GM13977 (cell line): ENCODE measurements at regions not wholly inside any gene's neighbourhood (a gene's known extent, or its start where the extent isn't known, plus 50 kb on each side); places are given as distances from the start of the nearest gene placed in this dataset.

ENCODE experiments used
- DNase-seq: peaks from one replicate; pipeline ENCODE4 v3.0.0; 2012; ENCODE audit warnings: low spot score
- in situ Hi-C: fragments of 300-500 bp; cut with MboI; formaldehyde crosslinking; loops from one replicate; pipeline ENCODE4 v1.12.0; 2022; ENCODE audit warnings: low sequenced_read_pairs, low pct_unique_long_range_greater_than_20kb, mixed read lengths, inconsistent platforms; ENCODE audit not compliant: unreplicated experiment
- TF ChIP-seq, protein P1 (sequence below): IDR thresholded peaks from 2 replicates; pipeline ENCODE4 v1.5.1; 2012; ENCODE audit warnings: mild to moderate bottlenecking, control low read depth; ENCODE audit not compliant: insufficient read depth; ENCODE audit errors: extremely low read depth, missing control alignments

DNA sequence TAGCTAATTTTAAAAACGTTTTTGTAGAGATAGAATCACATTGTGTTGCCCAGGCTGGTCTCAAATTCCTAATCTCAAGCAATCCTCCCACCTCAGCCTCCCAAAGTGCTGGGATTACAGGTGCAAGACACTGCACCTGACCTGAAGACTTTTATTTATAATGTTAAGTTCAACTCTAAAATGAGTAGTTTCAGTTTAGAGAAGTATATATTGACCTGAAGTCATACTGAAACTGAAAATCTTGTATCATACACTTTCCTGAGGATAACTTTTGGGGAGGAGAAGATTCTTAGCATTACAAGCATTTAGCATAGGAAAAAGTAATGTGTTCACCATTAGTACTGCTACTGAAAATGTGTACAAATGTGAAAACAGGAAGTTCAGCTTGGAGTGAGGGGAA, 249.3 kb downstream of the CASP12 start:
- in situ Hi-C loops: no loop called here
- TF ChIP-seq, protein P1, sequence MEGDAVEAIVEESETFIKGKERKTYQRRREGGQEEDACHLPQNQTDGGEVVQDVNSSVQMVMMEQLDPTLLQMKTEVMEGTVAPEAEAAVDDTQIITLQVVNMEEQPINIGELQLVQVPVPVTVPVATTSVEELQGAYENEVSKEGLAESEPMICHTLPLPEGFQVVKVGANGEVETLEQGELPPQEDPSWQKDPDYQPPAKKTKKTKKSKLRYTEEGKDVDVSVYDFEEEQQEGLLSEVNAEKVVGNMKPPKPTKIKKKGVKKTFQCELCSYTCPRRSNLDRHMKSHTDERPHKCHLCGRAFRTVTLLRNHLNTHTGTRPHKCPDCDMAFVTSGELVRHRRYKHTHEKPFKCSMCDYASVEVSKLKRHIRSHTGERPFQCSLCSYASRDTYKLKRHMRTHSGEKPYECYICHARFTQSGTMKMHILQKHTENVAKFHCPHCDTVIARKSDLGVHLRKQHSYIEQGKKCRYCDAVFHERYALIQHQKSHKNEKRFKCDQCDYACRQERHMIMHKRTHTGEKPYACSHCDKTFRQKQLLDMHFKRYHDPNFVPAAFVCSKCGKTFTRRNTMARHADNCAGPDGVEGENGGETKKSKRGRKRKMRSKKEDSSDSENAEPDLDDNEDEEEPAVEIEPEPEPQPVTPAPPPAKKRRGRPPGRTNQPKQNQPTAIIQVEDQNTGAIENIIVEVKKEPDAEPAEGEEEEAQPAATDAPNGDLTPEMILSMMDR: no peak
- no peak for DNase-seq

DNA sequence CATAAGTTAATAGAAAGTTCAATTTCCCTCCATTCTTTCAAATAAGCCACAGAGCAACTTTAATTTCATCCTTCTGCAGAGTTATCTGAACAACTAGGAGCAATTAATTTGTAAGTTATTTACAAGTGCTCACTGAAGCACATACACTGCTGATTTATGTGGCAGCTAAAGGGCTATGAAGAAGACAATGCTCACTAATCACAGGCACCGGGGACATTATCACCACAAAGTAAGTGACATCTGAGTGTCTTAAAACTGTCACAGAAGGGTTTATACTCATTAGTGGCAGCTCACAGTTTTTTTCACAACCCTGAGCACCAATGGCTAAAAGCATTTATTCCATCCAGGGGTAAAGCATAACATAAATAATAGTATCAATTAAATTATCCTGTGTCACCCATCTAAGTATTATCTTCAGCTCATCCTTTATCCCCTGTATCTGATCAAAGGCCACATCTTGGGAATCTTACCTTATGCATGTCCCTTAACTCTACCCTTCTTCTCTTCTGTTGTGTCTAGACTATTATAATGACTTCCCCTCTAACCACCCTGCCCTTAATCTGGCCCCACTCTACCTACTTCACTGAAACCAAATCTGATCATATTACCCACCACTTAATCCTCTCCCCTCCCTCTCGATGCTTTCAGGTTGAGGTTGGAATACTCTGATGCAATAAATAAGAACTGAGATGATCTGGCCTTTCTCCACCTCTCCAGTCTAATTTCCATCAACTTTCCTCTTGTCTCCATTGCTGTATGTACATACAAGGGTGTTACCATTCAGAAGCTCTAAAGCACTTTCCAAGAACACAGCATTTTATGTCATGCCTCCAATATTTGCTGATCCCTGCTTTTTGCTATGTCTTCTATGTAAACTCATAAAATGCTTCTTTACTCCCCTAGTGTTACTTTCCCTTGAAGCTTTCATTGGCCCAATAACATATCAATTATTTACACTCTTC, 252.7 kb downstream of the CASP12 start:
- in situ Hi-C loops: no loop called here
- no peak for DNase-seq
- TF ChIP-seq, protein P1: no peak

DNA sequence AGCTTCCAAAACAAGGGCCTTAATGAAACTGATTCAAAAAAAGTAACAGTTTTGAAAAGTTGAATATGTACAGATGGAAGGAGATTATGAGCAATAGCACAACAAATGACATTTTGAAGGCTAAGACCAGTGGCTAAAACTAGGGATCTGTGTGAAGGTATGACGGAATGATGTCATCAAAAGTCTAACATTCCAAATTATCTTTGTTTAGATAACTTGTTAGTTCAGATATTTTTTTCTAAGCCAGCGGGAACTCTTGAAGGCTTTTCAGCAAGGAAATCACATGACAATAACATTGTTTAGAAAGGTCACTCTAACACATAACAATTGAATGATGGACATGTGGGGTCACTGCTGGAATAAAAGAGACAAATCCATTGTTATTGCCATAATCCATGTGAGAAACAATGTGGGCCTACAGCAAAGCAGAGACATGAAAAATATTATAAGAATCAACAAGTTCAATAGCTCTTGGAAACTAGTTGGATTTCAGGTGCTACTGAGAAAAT, 260.5 kb downstream of the CASP12 start:
- in situ Hi-C loops: no loop called here
- TF ChIP-seq, protein P1: no peak
- DNase-seq: no peak

DNA sequence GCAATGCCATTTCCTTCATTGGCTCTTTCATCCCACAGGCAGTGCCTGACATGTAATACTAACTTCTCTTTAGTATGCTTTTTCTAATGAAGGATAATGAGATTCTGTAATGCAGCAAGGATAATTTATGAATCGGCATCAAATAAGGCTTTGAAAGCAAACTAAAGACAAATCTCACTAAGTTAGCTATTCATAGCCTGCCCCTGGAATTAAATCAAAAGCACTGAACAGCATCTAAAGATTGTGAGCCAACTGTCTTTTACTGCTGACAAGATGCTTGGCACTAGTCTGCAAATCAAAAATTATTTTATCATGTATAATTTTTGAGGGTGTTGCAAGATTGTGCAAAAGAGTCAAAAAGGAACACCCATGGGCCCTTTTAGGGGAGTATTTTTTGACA, 265.0 kb downstream of the CASP12 start:
- in situ Hi-C loops: no loop called here
- TF ChIP-seq, protein P1: no peak

DNA sequence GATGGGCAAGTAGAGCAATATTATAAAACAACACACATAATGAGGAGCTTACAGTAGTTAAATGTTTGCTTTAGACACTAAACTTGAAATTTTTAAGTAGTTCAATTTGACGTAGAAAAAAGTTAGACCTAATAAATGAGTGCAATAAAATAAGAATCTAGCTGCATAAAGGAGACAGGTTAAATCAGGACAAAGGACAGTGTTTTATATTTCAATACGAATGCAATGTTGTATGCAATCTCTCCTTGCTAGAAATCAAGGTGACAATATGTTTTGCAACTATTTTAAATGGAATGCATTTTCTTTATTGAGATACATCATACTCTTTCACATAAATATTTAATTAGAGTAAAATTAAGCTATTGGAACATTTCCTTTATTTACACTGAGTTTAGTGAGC, 267.9 kb downstream of the CASP12 start:
- in situ Hi-C loops: no loop called here
- TF ChIP-seq, protein P1: no peak
- DNase-seq: no peak

More for the DNA sequence above, 265.0 kb downstream of the CASP12 start:
- no peak for DNase-seq

DNA sequence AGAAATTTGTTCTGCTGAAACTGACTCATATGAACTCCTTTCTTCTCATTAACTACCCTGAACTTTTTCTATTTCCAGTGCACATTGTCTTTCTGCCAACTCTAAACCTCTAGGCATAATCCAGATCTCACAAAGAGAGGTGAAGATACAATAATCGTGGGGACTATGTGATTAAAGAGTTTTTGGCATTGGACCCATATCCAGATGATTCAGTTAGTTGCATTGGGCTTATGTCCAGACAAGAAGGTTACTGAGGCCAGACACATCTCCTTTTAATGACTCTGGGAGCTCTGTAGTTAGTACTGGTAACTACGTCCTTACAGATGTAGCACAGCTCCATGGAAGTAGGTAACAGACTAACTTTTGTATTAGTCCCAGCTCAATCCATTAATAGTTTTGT, 273.0 kb downstream of the CASP12 start:
- in situ Hi-C loops: no loop called here
- DNase-seq: no peak
- TF ChIP-seq, protein P1: no peak
